H1 (cell line): ENCODE measurements at regions not wholly inside any gene's neighbourhood (a gene's known extent, or its start where the extent isn't known, plus 50 kb on each side); places are given as distances from the start of the nearest gene placed in this dataset.
A peak's percentile ranks its signal among the peaks of the same experiment; 100 is the strongest.

Source experiments
- CTCF ChIA-PET: fragments of 300-600 bp; sonication (Branson Sonifier 250); formaldehyde crosslinking; loops from one replicate; lab custom pipeline; 2021; ENCODE audit not compliant: partially characterized antibody; lab: Charles Lee
- POLR2A ChIA-PET: fragments of 300-600 bp; sonication (Branson Sonifier 250); formaldehyde crosslinking; loops from one replicate; lab custom pipeline; 2021; ENCODE audit warnings: inconsistent platforms; ENCODE audit not compliant: partially characterized antibody; lab: Charles Lee
- DNase-seq, 2 experiments: peaks; one replicate each; pipeline versions ENCODE4 v3.0.0 to v3.0.0-alpha.2; 2010 to 2022; ENCODE audit warnings: low spot score in 2 of 2, low read depth in 1 of 2, mixed read lengths in 1 of 2
- FAIRE-seq: peaks from 2 replicates; lab custom pipeline; 2011; peaks lifted over from hg19 to GRCh38; lab: Jason Lieb, UNC
- H2AFZ ChIP-seq: 2 replicates; pipeline ENCODE4 v1.8.1; 2012; ENCODE audit warnings: low read length, inconsistent platforms
- H2AK5ac ChIP-seq: 2 replicates; pipeline ENCODE4 v1.6.1; 2013; ENCODE audit warnings: low read depth, low read length
- H2BK120ac ChIP-seq: replicated peaks from 2 replicates; pipeline ENCODE3; 2013; ENCODE audit warnings: low read depth, low read length, inconsistent platforms
- H2BK12ac ChIP-seq: 2 replicates; pipeline ENCODE4 v1.6.1; 2013; ENCODE audit warnings: low read depth, low read length
- H2BK15ac ChIP-seq: 2 replicates; pipeline ENCODE4 v1.6.1; 2013; ENCODE audit warnings: low read length
- H2BK20ac ChIP-seq: 2 replicates; pipeline ENCODE4 v1.6.1; 2013; ENCODE audit warnings: low read length
- H2BK5ac ChIP-seq: 2 replicates; pipeline ENCODE4 v1.6.1; 2013; ENCODE audit warnings: low read depth, low read length
- H3K14ac ChIP-seq: 2 replicates; pipeline ENCODE4 v1.6.1; 2013; ENCODE audit warnings: inconsistent platforms; ENCODE audit not compliant: insufficient read length
- H3K18ac ChIP-seq: 2 replicates; pipeline ENCODE4 v1.6.1; 2013; ENCODE audit warnings: low read length; ENCODE audit errors: extremely low read depth
- H3K23ac ChIP-seq: 2 replicates; pipeline ENCODE4 v1.6.1; 2013; ENCODE audit warnings: inconsistent platforms; ENCODE audit not compliant: insufficient read length
- H3K23me2 ChIP-seq: 2 replicates; pipeline ENCODE4 v1.6.1; 2013; ENCODE audit warnings: low read depth, low read length
- H3K27ac ChIP-seq: 2 replicates; pipeline ENCODE4 v1.6.1; 2011; ENCODE audit warnings: low read depth, low read length, inconsistent platforms
- H3K27me3 ChIP-seq, 4 experiments: replicated peaks in 1 of 4; 1 replicate in 1 of 4; 2 replicates in 3 of 4; pipeline versions ENCODE4 v1.6.1 to v1.8.1; 2011 to 2013; ENCODE audit warnings: low read length in 3 of 4, mild to moderate bottlenecking in 3 of 4, inconsistent platforms in 2 of 4, mixed read lengths in 2 of 4, moderate library complexity in 1 of 4; ENCODE audit not compliant: control insufficient read depth in 3 of 4, insufficient read depth in 3 of 4; ENCODE audit errors: extremely low read depth in 1 of 4
- H3K36me3 ChIP-seq, 4 experiments: 2 replicates each; pipeline versions ENCODE4 v1.6.1 to v1.8.1; 2011 to 2013; ENCODE audit warnings: mild to moderate bottlenecking in 4 of 4, low read length in 3 of 4, moderate library complexity in 2 of 4, control low read depth in 1 of 4, inconsistent platforms in 1 of 4; ENCODE audit not compliant: insufficient read depth in 4 of 4, control insufficient read depth in 2 of 4
- H3K4ac ChIP-seq: replicated peaks from 2 replicates; pipeline ENCODE3; 2013; ENCODE audit warnings: low read length, low read depth, mixed read lengths, inconsistent platforms; ENCODE audit not compliant: insufficient read length
- H3K4me1 ChIP-seq, 4 experiments: replicated peaks in 1 of 4; 1 replicate in 1 of 4; 2 replicates in 3 of 4; pipeline versions ENCODE4 v1.6.1 to v1.8.1; 2011 to 2013; ENCODE audit warnings: low read length in 3 of 4, inconsistent platforms in 2 of 4, mixed read lengths in 1 of 4; ENCODE audit not compliant: insufficient read depth in 4 of 4, control insufficient read depth in 3 of 4
- H3K4me2 ChIP-seq, 2 experiments: 2 replicates each; pipeline versions ENCODE4 v1.6.1 to v1.8.1; 2011 to 2013; ENCODE audit warnings: low read depth in 2 of 2, low read length in 2 of 2, control low read depth in 1 of 2, inconsistent platforms in 1 of 2, mild to moderate bottlenecking in 1 of 2; ENCODE audit not compliant: insufficient read depth in 1 of 2
- H3K4me3 ChIP-seq, 4 experiments: fragments of 200-600, 300-600 bp in 1 of 4; sonication (generic), shearing (Covaris generic), sonication (Bioruptor Twin) in 1 of 4; 2 replicates each; pipeline versions ENCODE4 v1.5.1 to v1.8.1; 2011 to 2016; ENCODE audit warnings: low read length in 4 of 4, low read depth in 3 of 4, control low read depth in 2 of 4, inconsistent platforms in 2 of 4, mild to moderate bottlenecking in 2 of 4, mixed read lengths in 1 of 4, moderate library complexity in 1 of 4; ENCODE audit not compliant: insufficient read depth in 2 of 4; ENCODE audit errors: extremely low read depth in 1 of 4
- H3K56ac ChIP-seq: replicated peaks from 2 replicates; pipeline ENCODE3; 2013; ENCODE audit warnings: low read depth, mild to moderate bottlenecking, mixed read lengths, low read length, inconsistent platforms; ENCODE audit not compliant: insufficient read length
- H3K79me1 ChIP-seq: 2 replicates; pipeline ENCODE4 v1.6.1; 2013; ENCODE audit warnings: low read depth, low read length, control low read depth
- H3K79me2 ChIP-seq, 2 experiments: 2 replicates each; pipeline versions ENCODE4 v1.6.1 to v1.8.1; 2012 to 2013; ENCODE audit warnings: low read length in 2 of 2, mild to moderate bottlenecking in 2 of 2, inconsistent platforms in 1 of 2; ENCODE audit not compliant: insufficient read depth in 2 of 2, control insufficient read depth in 1 of 2
- H3K9ac ChIP-seq, 4 experiments: replicated peaks in 1 of 4; 1 replicate in 1 of 4; 2 replicates in 3 of 4; pipeline versions ENCODE4 v1.6.1 to v1.8.1; 2011 to 2013; ENCODE audit warnings: low read depth in 3 of 4, low read length in 3 of 4, control low read depth in 2 of 4, mild to moderate bottlenecking in 2 of 4, moderate library complexity in 2 of 4, inconsistent platforms in 1 of 4; ENCODE audit errors: extremely low read depth in 1 of 4
- H3K9me3 ChIP-seq, 2 experiments: 2 replicates each; pipeline versions ENCODE4 v1.6.1 to v1.8.1; 2012 to 2013; ENCODE audit warnings: mild to moderate bottlenecking in 2 of 2, moderate library complexity in 2 of 2, control low read depth in 1 of 2, inconsistent platforms in 1 of 2, low read depth in 1 of 2, low read length in 1 of 2, mixed read lengths in 1 of 2; ENCODE audit not compliant: insufficient read depth in 2 of 2
- H4K20me1 ChIP-seq, 2 experiments: replicated peaks in 1 of 2; 2 replicates each; pipeline versions ENCODE3 to v1.8.1; 2011 to 2013; ENCODE audit warnings: inconsistent platforms in 2 of 2, low read length in 2 of 2, mild to moderate bottlenecking in 1 of 2; ENCODE audit not compliant: insufficient read depth in 2 of 2, control insufficient read depth in 1 of 2
- H4K5ac ChIP-seq: 2 replicates; pipeline ENCODE4 v1.6.1; 2013; ENCODE audit warnings: low read length, low read depth, mixed read lengths, inconsistent platforms; ENCODE audit not compliant: insufficient read length
- H4K8ac ChIP-seq: 2 replicates; pipeline ENCODE4 v1.8.0; 2013; ENCODE audit warnings: mild to moderate bottlenecking, moderate library complexity, low read length, inconsistent platforms; ENCODE audit not compliant: insufficient read depth; ENCODE audit errors: extremely low read depth
- H4K91ac ChIP-seq: replicated peaks from 2 replicates; pipeline ENCODE3; 2013; ENCODE audit warnings: low read length, mixed read lengths, inconsistent platforms; ENCODE audit not compliant: insufficient read length
- ASH2L ChIP-seq: fragments of 200-600, 300-600 bp; sonication (generic); IDR thresholded peaks from one replicate; pipeline ENCODE4 v1.7.1; 2017; ENCODE audit warnings: low read length
- CBX5 ChIP-seq: fragments of 300-800, 300-1000 bp; sonication (generic); IDR thresholded peaks from 2 replicates; pipeline ENCODE4 v1.7.1; 2016; ENCODE audit warnings: antibody characterized with exemption, low read length, low read depth
- GABPA ChIP-seq: IDR thresholded peaks from 2 replicates; pipeline ENCODE4 v1.6.1; 2011; ENCODE audit warnings: mild to moderate bottlenecking, low read length, moderate library complexity, borderline replicate concordance; ENCODE audit not compliant: insufficient read depth
- JUND ChIP-seq: IDR thresholded peaks from 2 replicates; pipeline ENCODE4 v1.6.1; 2011; ENCODE audit warnings: mild to moderate bottlenecking, improper control_type of control experiment, low read length
- POLR2AphosphoS5 ChIP-seq: IDR thresholded peaks from 2 replicates; pipeline ENCODE4 v1.6.1; 2011; ENCODE audit warnings: low read depth, low read length
- RFX5 ChIP-seq: IDR thresholded peaks from 2 replicates; pipeline ENCODE4 v1.6.1; 2011; ENCODE audit warnings: low read depth, low read length, improper control_type of control experiment, borderline replicate concordance
- RXRA ChIP-seq: IDR thresholded peaks from 2 replicates; pipeline ENCODE4 v1.6.1; 2011; ENCODE audit warnings: low read depth, mild to moderate bottlenecking, low read length, moderate library complexity; ENCODE audit not compliant: insufficient read depth
- SP4 ChIP-seq: IDR thresholded peaks from 2 replicates; pipeline ENCODE4 v1.6.1; 2012; ENCODE audit warnings: low read length, inconsistent platforms
- WGBS, 2 experiments: shearing (Covaris generic) in 1 of 2; methylation state at CpG; one replicate each; pipeline versions ENCODE4 v1.1.6 to v1.1.7; 2013 to 2015; ENCODE audit warnings: low lambda C conversion rate in 2 of 2, mixed read lengths in 2 of 2, inconsistent platforms in 1 of 2, low coverage in 1 of 2, missing lambda C conversion rate in 1 of 2; ENCODE audit not compliant: insufficient replicate concordance in 2 of 2, insufficient coverage in 1 of 2, insufficient read length in 1 of 2; ENCODE audit errors: extremely low coverage in 1 of 2, missing lambda C conversion rate in 1 of 2; 5-methylcytosine and 5-hydroxymethylcytosine counted together
- TF ChIP-seq, protein P1 (sequence below): IDR thresholded peaks from 2 replicates; pipeline ENCODE4 v1.6.1; 2012; ENCODE audit warnings: low read length, inconsistent platforms

DNA sequence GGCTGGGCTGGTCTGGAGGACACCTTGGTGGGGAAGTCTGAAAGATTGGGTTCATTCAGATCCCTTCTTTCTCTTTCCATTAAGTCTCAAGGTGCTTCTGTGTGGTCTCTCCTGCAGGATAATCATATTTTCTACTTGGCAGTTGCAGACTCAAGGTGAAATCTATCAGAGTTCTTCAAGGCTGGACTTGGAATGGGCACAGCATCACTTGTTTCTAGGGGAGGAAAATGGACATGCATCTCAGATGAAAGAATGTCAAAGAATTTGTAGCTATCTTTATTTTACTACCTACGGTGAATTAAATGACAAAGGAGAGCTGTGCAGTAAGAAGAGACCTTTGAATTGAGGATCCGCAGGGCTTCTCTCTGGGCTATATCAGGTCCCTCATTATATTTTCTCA lies 69.8 kb upstream of the PAPPA start:
- Histone ChIP-seq H3K9me3 (no peaks in the 10 kb centered on the region), H3K23ac (no peak overlapping the region), H4K5ac (no peak overlapping the region), H3K79me1 (no peaks in the 10 kb centered on the region), H3K9ac (no peak overlapping the region), H3K18ac (no peak overlapping the region), H3K36me3 (no peaks in the 10 kb centered on the region), H3K27ac (no peak overlapping the region), H2BK5ac (no peak overlapping the region), H4K20me1 (no peaks in the 10 kb centered on the region), H3K56ac (no peak overlapping the region), H4K91ac (no peak overlapping the region), H4K8ac (no peak overlapping the region), H2AK5ac (no peak overlapping the region), H2BK15ac (no peak overlapping the region), H3K23me2 (no peaks in the 10 kb centered on the region), H3K4me1 (no peaks in the 10 kb centered on the region), H2BK20ac (no peak overlapping the region), H2AFZ (no peak overlapping the region), H3K4ac (no peak overlapping the region), H3K14ac (no peak overlapping the region), H3K79me2 (no peaks in the 10 kb centered on the region), H3K27me3 (no peaks in the 10 kb centered on the region; a peak in 1 of 7 replicates), H3K4me3 (no peak overlapping the region), H2BK12ac (no peak overlapping the region), H2BK120ac (no peak overlapping the region), H3K4me2 (no peak overlapping the region)
- POLR2A ChIA-PET = no interaction called here
- 84% methylated on average over 2 of the region's 2 CpGs; no CpG with 5 or more reads in 1 of the 2 experiments for whole genome bisulfite sequencing, 2 experiments
- TF ChIP-seq RFX5 (peak; percentile 50; the same call in 1 of the 2 replicates), POLR2AphosphoS5 (no peak), JUND (no peak), GABPA (no peak), SP4 (no peak), RXRA (no peak), CBX5 (no peak), ASH2L (no peak)
- TF ChIP-seq, protein P1, sequence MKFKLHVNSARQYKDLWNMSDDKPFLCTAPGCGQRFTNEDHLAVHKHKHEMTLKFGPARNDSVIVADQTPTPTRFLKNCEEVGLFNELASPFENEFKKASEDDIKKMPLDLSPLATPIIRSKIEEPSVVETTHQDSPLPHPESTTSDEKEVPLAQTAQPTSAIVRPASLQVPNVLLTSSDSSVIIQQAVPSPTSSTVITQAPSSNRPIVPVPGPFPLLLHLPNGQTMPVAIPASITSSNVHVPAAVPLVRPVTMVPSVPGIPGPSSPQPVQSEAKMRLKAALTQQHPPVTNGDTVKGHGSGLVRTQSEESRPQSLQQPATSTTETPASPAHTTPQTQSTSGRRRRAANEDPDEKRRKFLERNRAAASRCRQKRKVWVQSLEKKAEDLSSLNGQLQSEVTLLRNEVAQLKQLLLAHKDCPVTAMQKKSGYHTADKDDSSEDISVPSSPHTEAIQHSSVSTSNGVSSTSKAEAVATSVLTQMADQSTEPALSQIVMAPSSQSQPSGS = no peak
- no peak for FAIRE-seq
- CTCF ChIA-PET = interaction anchor here (0.5 to 0.8 kb wide), 2 partner anchors 28 to 150 kb away, joined by 3 to 4 read pairs; no protein-coding TSS in a partner anchor
- no peak for DNase-seq
